SW 1271 (cell line): ENCODE measurements at regions not wholly inside any gene's neighbourhood (a gene's known extent, or its start where the extent isn't known, plus 50 kb on each side); places are given as distances from the start of the nearest gene placed in this dataset.
"Not testable (repeated sequence)": the region's sequence is repeated elsewhere in the genome, so short reads cannot be mapped to it uniquely, and the experiment has no call there.

Source experiments
- DNase-seq, 2 experiments: peaks; one replicate each; lab custom pipeline; 2025; lab: John Stamatoyannopoulos, UW

GRCh38 chr12:46945591-46945990 lies 119.8 kb upstream of the SLC38A4 start:
- no peak for DNase-seq

GRCh38 chr12:46946137-46946536 lies 120.3 kb upstream of the SLC38A4 start:
- no peak for DNase-seq

GRCh38 chr12:46948936-46949545 lies 123.2 kb upstream of the SLC38A4 start:
- no peak for DNase-seq

- DNase-seq = no peak
Measured at GRCh38 chr12:46950094-46950493, 124.3 kb upstream of the SLC38A4 start.

- no peak for DNase-seq
Measured at GRCh38 chr12:46952880-46953483, 126.4 kb upstream of the PCED1B start.

- no peak for DNase-seq
Measured at GRCh38 chr12:46956451-46957035, 122.9 kb upstream of the PCED1B start.

- no peak for DNase-seq
Measured at GRCh38 chr12:46958053-46958452, 121.4 kb upstream of the PCED1B start.

- no peak for DNase-seq
Measured at GRCh38 chr12:46958599-46959290, 120.7 kb upstream of the PCED1B start.

- peak in 1 of 2 experiments; percentile 59 for DNase-seq
Measured at GRCh38 chr12:46959502-46959901, 119.9 kb upstream of the PCED1B start.

- no peak for DNase-seq
Measured at GRCh38 chr12:46960681-46961080, 118.7 kb upstream of the PCED1B start.

- DNase-seq = no peak
Measured at GRCh38 chr12:46963191-46963590, 116.2 kb upstream of the PCED1B start.

GRCh38 chr12:46963977-46964971 lies 115.1 kb upstream of the PCED1B start:
- DNase-seq = no peak

- DNase-seq = no peak
Measured at GRCh38 chr12:46965137-46965536, 114.3 kb upstream of the PCED1B start.

- no peak for DNase-seq
Measured at GRCh38 chr12:46965880-46966279, 113.5 kb upstream of the PCED1B start.

GRCh38 chr12:46970636-46971035 lies 108.8 kb upstream of the PCED1B start:
- no peak for DNase-seq

- DNase-seq = not testable (repeated sequence)
Measured at GRCh38 chr12:46973937-46974336, 105.5 kb upstream of the PCED1B start.

- no peak for DNase-seq
Measured at GRCh38 chr12:46977871-46978375, 101.5 kb upstream of the PCED1B start.

- no peak for DNase-seq
Measured at GRCh38 chr12:46981622-46982021, 97.8 kb upstream of the PCED1B start.

GRCh38 chr12:46982629-46983392 lies 96.6 kb upstream of the PCED1B start:
- DNase-seq = no peak

GRCh38 chr12:46983393-46983793 lies 96.0 kb upstream of the PCED1B start:
- no peak for DNase-seq
